NCI-H82 treated with DMSO at 0.1 percent for 48 hours (cell line): ENCODE measurements at regions not wholly inside any gene's neighbourhood (a gene's known extent, or its start where the extent isn't known, plus 50 kb on each side); places are given as distances from the start of the nearest gene placed in this dataset.

ENCODE experiments used
- DNase-seq: peaks from one replicate; lab custom pipeline; 2025; ENCODE audit not compliant: unreplicated experiment; lab: John Stamatoyannopoulos, UW

GRCh38 chr4:102439812-102440211 lies 61.3 kb upstream of the NFKB1 start:
- DNase-seq = no peak

GRCh38 chr4:102440498-102440897 lies 60.7 kb upstream of the NFKB1 start:
- DNase-seq = no peak

DNA sequence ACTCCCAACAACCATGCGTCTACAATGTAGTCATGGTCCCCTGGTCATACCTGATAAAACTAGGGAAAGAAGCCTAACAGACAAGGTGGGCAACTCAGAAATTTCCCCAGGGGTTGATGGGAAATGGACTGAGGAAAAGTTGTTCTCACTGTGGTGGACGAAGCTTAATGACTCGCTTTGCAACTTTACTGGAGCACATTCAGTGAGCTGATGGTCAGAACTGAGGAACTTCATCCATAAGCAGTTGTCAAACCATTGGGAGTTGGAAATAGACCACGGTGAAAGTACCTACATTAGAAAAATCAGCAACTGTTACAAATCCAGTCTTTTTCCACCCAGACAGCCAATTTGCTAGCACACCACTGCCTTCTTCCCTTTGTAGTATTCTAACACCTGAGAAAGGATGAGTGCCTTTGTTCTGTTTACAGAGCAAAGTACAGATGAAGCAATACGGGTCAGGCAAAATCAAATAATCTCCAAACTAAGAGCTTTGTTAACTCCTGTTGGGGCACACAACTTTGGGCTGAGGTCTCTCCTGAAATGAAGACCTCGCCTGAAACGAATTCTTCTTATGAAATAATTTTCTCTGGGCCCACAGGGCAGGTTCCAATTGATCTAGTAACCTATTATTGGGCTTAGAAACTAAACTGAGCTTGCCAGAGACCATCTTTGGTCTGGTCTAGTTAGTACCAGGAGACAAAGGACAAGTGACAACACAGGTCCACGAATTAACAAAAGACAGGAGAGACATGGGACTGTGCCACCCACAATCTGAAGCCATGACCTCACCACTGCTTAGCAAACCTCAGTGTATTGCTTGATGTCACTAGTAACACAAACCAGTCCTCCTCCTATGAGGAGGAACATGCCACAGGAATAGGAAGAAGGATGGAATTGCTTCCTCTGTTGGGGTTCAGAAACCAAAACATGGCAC lies 58.9 kb upstream of the NFKB1 start:
- DNase-seq = no peak

- DNase-seq = no peak
These were observed 56.4 kb upstream of the NFKB1 start for GRCh38 chr4:102444752-102445151.

GRCh38 chr4:102445213-102445612 lies 55.9 kb upstream of the NFKB1 start:
- no peak for DNase-seq

DNA sequence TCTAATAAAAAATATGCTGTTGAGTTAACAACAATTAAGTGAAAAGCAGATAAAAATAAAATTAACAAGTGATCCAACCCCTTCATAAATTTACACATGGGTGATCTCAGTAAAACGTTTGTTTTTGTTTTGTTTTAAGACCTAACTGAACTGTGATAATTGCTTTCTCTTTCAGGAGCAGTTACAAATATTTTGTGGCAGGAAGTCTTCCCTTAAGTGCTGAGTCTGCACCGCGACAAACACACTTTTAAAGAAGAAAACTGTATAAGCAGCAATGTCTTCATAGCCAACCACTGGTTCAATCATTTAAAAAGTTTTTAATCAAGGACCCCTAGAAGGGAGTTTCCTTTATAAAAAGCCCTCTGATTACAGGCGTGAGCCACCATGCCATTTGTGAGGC lies 53.7 kb upstream of the NFKB1 start:
- no peak for DNase-seq

DNA sequence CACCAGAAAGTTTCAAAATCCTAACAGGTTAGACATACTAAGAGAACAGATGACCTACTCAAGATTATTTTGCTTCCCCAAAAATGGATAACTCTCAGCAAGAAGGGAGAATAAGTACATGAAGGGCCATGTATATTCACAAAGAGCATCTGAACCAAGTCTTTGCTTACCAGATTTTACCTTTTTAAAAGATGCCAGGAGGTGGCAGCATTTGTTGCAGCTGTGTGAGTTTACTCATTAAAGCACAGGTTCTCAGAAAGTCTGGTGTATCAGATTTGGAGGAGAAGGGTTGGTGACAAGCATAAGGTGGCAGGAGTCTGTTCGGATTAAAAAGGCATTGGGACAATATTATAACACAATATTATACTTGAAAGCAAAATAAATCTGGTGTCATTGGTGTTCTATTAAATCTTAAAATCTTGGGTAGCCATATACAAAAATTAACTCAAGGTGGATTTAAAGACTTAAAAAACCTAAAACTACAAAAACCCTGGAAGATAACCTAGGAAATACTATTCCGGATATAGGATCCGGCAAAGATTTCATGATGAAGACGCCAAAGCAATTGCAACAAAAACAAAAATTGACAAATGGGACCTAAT lies 51.3 kb upstream of the NFKB1 start:
- DNase-seq = peak; percentile 25

- no peak for DNase-seq
These were observed 49.9 kb upstream of the NFKB1 start for GRCh38 chr4:102451266-102451665.
